SKM-1 treated with dmso at 0.1 percent for 144 hours (cell line): ENCODE measurements at regions not wholly inside any gene's neighbourhood (a gene's known extent, or its start where the extent isn't known, plus 50 kb on each side); places are given as distances from the start of the nearest gene placed in this dataset.

Experiments used
- DNase-seq: peaks from one replicate; lab custom pipeline; 2025; ENCODE audit not compliant: unreplicated experiment; lab: John Stamatoyannopoulos, UW

DNA sequence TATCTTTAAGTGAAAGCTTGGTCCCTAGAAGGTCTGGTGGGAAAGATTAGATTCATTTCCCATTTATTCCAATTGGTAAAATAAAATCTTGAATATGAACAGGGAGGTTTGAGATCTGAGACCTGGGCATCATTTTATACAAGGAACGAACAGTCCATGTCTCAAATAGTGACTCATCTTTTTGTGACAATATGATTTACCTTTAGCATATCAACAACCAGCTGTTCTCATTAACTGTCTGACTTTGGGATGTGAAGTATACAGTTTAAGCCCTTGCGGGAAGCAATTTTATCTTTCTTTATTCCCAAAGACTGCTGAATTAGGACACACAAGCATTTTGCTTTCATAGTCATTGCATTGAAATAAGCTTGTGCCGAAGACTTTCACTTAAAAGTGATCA is 691.6 kb downstream of the ETS1 start:
- no peak for DNase-seq

GRCh38 chr11:127894316-127894715 is 693.0 kb downstream of the ETS1 start:
- DNase-seq, result no peak

GRCh38 chr11:127890030-127890615 is 697.2 kb downstream of the ETS1 start:
- no peak for DNase-seq

DNA sequence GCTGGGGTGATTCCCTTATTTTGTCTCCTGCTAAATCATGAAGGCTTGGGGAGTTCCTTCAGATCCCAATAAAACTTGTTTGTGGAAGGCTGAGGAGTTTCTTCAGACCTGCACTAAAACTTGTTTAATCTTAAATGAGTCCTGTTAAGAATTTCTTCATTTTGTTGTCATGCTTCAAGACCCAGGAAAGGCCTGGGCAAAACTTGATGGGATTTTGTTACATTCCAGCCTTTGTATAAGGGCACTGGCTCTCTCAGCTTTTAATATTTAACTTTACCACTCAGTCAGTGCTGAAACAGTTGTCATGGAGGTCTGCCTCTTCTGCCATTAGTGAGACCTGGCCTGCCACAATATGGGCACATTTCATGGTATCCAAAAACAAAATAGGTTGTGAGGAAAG is 699.0 kb downstream of the ETS1 start:
- no peak for DNase-seq

GRCh38 chr11:127875131-127875530 is 712.2 kb downstream of the ETS1 start:
- DNase-seq, result no peak

DNA sequence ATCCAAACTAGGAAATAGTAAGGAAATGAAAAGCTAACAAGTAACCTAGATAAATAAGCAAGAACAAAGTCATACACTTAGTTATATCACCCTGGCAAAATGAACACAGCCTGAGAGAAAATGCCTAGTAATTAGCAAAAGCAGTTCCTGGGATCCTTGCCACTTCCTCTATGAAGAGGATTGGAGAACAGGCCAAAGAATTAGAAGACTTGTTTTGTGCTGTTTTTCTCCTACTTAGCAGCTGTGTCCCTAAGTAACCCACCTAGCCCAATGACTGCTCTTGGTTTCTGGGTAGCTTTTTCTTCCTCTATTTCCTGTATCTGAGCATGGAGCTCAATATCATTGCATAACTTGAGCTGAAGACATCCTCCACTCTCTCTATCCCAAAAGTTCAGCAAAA is 713.9 kb downstream of the ETS1 start:
- no peak for DNase-seq

- no peak for DNase-seq
Measured at GRCh38 chr11:127866109-127866508, 721.2 kb downstream of the ETS1 start.

- DNase-seq, result no peak
Measured at GRCh38 chr11:127864861-127865260, 722.5 kb downstream of the ETS1 start.

GRCh38 chr11:127862406-127862805 is 725.0 kb downstream of the ETS1 start:
- DNase-seq, result no peak

DNA sequence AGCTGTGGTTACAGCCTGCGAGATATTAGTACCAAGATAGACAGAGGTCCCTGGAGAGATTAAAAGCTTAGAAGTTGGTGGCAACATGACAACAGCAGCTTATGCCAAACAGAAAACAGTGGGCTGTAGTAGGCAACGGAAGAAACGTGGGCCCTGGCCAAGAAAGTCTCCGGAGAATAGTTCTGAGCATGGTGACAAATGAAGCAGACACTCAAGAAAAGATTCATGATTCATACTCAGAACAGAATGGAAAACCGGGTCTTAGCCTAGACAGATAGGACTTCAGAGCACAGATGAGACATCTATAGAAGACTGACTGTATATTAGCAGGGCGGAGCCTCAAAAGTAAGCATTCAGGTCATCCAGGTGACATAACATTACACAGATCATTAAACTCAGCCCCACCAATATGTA is 727.4 kb downstream of the ETS1 start:
- DNase-seq, result no peak

DNA sequence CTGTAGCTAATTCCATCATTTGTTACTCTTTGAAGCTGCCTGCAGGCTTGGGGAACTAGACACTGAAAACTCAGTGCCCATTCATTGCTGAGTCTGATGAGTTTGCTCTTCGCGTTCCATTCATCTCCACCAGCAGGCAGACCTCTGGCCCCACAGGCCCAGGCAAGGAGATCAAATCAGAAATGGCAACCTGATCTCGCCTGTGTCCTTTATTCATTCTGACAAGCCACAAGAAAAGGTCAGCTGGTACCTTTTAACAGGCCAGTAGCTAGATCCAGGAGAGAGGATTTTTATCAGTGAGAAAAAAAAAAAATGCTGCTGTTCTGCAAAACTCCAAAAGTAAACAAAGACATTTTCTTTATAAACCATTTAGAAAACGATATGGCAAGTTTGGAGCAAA is 742.5 kb downstream of the ETS1 start:
- DNase-seq, result no peak

DNA sequence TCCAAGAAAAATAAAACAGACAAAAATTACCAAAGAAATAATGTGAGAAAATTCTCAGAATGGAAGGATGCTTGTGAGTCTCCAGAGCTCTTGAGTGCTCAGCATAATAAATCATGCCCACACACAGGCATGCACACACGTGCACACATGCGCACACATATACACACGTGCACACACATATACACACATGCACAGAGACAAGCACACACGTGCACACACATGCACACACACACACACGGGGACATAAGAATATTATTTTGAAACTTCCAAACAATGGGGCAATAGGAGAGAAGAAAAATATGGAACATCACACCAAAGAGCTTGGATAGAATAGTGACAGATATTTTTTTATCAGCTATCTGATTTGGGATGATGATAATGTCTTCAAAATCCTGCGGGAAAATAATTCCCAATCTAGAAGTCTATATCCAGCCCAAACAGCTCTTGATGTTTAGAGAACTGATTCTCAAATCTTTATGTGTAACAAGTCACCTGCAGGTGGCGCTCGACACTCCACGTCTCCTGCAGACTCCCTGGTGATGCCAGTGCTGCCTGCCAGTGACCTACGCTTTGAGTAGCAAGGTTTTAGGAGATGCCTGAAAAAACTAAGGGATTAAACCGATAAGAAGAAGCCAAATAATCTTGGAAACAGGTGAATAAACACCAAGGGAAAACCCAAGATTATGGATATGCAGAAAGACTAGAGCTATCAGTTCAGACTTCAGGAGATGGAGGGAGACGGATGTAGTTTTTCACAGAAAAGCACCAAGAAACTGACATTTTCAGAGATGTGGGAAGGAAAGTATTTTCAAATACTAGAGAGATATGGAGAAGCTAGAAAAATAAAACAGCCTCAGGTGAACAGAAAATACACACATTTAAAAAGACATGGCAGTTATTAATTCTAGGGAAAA is 743.6 kb downstream of the ETS1 start:
- DNase-seq, result peak; percentile 32

- no peak for DNase-seq
Measured at GRCh38 chr11:127825183-127825582, 762.2 kb downstream of the ETS1 start.

DNA sequence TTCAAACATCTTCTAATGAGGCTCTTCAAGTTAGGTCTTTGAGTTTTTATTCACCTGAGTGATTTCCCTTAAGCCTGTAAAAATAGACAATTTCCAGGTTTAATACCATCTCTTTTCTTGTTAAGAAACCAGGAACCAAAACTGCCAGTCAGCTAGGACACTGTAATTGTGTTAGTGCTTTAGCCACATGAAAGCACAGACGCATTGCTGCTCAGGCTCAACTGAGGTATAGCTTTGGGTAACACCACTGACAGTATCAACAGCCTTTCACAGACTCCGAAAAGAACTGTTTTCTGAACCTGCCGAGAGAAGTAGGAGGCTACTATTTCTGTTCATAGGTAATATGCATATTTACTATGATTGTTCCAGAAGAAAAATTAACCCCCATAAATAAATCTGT is 768.7 kb downstream of the ETS1 start:
- no peak for DNase-seq

- DNase-seq, result no peak
Measured at GRCh38 chr11:127816962-127817361, 770.4 kb downstream of the ETS1 start.

DNA sequence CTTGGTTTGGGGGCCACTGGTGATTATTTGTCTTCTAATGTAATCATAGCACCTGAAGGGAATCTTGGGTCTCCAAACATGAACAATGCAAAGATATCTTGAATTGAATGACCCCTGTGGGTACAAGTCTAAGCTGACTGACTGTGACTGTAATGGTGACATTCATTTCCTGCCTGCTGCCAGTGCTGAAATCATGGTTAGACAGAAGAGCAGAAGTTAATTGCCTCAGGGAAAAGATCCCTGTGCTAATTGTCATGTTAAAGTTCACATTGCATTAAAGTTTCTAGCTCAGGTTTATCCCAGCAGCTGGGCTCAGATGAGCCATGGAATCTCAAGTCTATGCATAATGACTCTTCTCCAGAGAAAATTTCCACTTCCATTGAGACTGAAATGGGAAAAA is 772.0 kb downstream of the ETS1 start:
- DNase-seq, result no peak

DNA sequence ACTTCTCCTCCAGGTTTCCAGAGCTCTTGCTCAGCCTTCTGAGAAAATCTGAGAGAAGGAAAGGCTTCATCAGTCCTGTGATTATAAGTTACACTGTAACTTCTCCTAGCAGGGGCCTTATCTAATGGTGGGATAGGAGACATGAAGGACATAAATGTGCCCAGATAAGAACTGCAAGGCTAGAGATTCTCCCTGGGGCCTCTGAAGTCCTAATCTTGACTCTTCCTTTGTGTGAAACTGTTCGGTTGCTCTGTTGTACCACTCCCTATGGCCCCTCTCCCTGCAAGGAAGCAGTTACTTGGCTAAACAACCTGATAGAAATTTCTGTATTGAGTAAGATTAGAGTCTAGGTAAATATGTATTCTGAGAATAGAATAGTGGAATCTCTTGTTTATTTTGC is 780.9 kb downstream of the ETS1 start:
- DNase-seq, result no peak

DNA sequence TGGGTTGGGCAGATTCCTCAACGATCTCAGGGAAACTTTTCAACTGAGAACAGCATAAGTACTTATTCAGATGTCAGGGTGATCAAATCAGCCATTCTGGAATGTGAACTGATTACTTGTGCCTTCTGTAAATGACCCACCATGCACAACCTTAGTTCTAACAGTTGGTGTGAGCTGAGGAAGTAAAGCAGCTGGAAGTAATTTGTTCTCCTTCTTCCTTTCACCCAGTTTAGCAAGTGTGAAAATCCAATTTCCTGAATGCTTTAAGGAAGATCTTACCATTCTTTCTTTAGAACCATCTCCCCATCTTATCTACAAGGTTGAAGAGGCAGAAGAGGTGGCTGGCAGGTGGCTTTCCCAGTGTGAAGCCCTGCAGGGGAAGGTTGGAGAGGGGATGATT is 781.6 kb downstream of the ETS1 start:
- DNase-seq, result no peak

- no peak for DNase-seq
Measured at GRCh38 chr11:127804747-127805400, 782.5 kb downstream of the ETS1 start.

- no peak for DNase-seq
Measured at GRCh38 chr11:127803755-127804154, 783.6 kb downstream of the ETS1 start.

- DNase-seq, result no peak
Measured at GRCh38 chr11:127800989-127801688, 786.2 kb downstream of the ETS1 start.

DNA sequence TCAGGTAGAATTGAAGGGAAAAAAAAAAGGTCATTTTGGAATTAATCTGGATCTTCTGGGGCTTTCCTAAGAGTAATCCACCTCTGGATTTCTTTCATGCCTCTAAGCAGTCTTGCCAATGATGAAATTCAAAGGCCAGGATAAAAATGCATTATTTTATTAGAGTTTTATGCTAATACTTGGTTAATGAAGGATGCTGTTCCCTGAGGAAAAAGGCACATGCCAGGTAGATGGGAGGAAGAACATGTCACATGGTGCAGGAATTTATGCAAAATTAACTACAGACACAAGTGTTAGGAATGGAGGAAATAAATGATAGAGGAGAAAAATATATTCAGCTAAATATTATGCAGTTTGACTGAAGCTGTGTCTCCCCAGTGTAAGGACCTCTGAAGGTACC is 792.0 kb downstream of the ETS1 start:
- no peak for DNase-seq
